H9 (cell line): ENCODE measurements at regions not wholly inside any gene's neighbourhood (a gene's known extent, or its start where the extent isn't known, plus 50 kb on each side); places are given as distances from the start of the nearest gene placed in this dataset.

Experiments used
- DNase-seq: peaks from one replicate; pipeline ENCODE4 v3.0.0-alpha.2; 2017
- H2AFZ ChIP-seq: one replicate; pipeline ENCODE4 v1.6.1; 2013; ENCODE audit warnings: mild to moderate bottlenecking, low read length, control low read depth, moderate library complexity
- H2AK5ac ChIP-seq: 2 replicates; pipeline ENCODE4 v1.6.1; 2013; ENCODE audit warnings: low read length, control low read depth, mixed read lengths; ENCODE audit not compliant: insufficient read length
- H2BK120ac ChIP-seq: one replicate; pipeline ENCODE4 v1.6.1; 2013; ENCODE audit warnings: low read depth, mild to moderate bottlenecking, low read length, control low read depth, inconsistent platforms; ENCODE audit not compliant: poor library complexity, severe bottlenecking
- H2BK12ac ChIP-seq: 2 replicates; pipeline ENCODE4 v1.6.1; 2013; ENCODE audit warnings: low read length, control low read depth, mixed read lengths, low read depth; ENCODE audit not compliant: insufficient read length
- H2BK15ac ChIP-seq: 2 replicates; pipeline ENCODE4 v1.6.1; 2013; ENCODE audit warnings: low read depth, low read length, control low read depth
- H2BK20ac ChIP-seq: one replicate; pipeline ENCODE4 v1.6.1; 2013; ENCODE audit warnings: low read depth, mild to moderate bottlenecking, low read length, control low read depth, inconsistent platforms; ENCODE audit not compliant: poor library complexity, severe bottlenecking
- H2BK5ac ChIP-seq: 2 replicates; pipeline ENCODE4 v1.6.1; 2013; ENCODE audit warnings: low read length, control low read depth, mixed read lengths; ENCODE audit not compliant: insufficient read length
- H3K14ac ChIP-seq: 2 replicates; pipeline ENCODE4 v1.6.1; 2013; ENCODE audit warnings: low read length, control low read depth; ENCODE audit not compliant: insufficient read depth
- H3K18ac ChIP-seq: 2 replicates; pipeline ENCODE4 v1.6.1; 2013; ENCODE audit warnings: low read depth, mild to moderate bottlenecking, mixed read lengths, low read length, control low read depth; ENCODE audit not compliant: insufficient read length
- H3K23ac ChIP-seq: 2 replicates; pipeline ENCODE4 v1.6.1; 2013; ENCODE audit warnings: low read length, control low read depth, mixed read lengths, low read depth; ENCODE audit not compliant: insufficient read length
- H3K23me2 ChIP-seq: 2 replicates; pipeline ENCODE4 v1.6.1; 2013; ENCODE audit warnings: low read depth, mild to moderate bottlenecking, mixed read lengths, low read length, control low read depth; ENCODE audit not compliant: insufficient read length, poor library complexity, severe bottlenecking
- H3K27ac ChIP-seq: 2 replicates; pipeline ENCODE4 v1.5.1; 2013; ENCODE audit warnings: low read length, control low read depth, mixed read lengths, low read depth; ENCODE audit not compliant: insufficient read length
- H3K27me3 ChIP-seq: 2 replicates; pipeline ENCODE4 v1.6.1; 2013; ENCODE audit warnings: low read length, control low read depth, inconsistent platforms; ENCODE audit not compliant: insufficient read depth
- H3K4ac ChIP-seq: 2 replicates; pipeline ENCODE4 v1.6.1; 2013; ENCODE audit warnings: low read depth, mild to moderate bottlenecking, control low read depth, inconsistent platforms, low read length, moderate library complexity
- H3K4me1 ChIP-seq: 2 replicates; pipeline ENCODE4 v1.6.1; 2013; ENCODE audit warnings: low read length, control low read depth, inconsistent platforms; ENCODE audit not compliant: insufficient read depth
- H3K4me2 ChIP-seq: 2 replicates; pipeline ENCODE4 v1.6.1; 2013; ENCODE audit warnings: low read length, control low read depth, mixed read lengths; ENCODE audit not compliant: insufficient read length, insufficient read depth
- H3K56ac ChIP-seq: 2 replicates; pipeline ENCODE4 v1.6.1; 2013; ENCODE audit warnings: low read depth, mild to moderate bottlenecking, mixed read lengths, low read length, control low read depth; ENCODE audit not compliant: insufficient read length
- H3K79me1 ChIP-seq: 2 replicates; pipeline ENCODE4 v1.6.1; 2013; ENCODE audit warnings: low read depth, mild to moderate bottlenecking, moderate library complexity, low read length, control low read depth, inconsistent platforms; ENCODE audit not compliant: insufficient read depth, poor library complexity, severe bottlenecking
- H3K79me2 ChIP-seq: 2 replicates; pipeline ENCODE4 v1.6.1; 2013; ENCODE audit warnings: low read length, control low read depth, inconsistent platforms; ENCODE audit not compliant: insufficient read depth
- H3K9ac ChIP-seq: 2 replicates; pipeline ENCODE4 v1.6.1; 2013; ENCODE audit warnings: low read length, control low read depth, mixed read lengths; ENCODE audit not compliant: insufficient read length; ENCODE audit errors: extremely low read depth
- H3K9me3 ChIP-seq: one replicate; pipeline ENCODE4 v1.6.1; 2013; ENCODE audit warnings: low read depth, low read length, inconsistent platforms; ENCODE audit not compliant: control insufficient read depth
- H3T11ph ChIP-seq: one replicate; pipeline ENCODE4 v1.6.1; 2013; ENCODE audit warnings: mild to moderate bottlenecking, low read length, control low read depth, inconsistent platforms
- H4K20me1 ChIP-seq: one replicate; pipeline ENCODE4 v1.6.1; 2013; ENCODE audit not compliant: control insufficient read depth, insufficient read length, insufficient read depth
- H4K5ac ChIP-seq: 2 replicates; pipeline ENCODE4 v1.6.1; 2013; ENCODE audit warnings: low read depth, mild to moderate bottlenecking, mixed read lengths, low read length, control low read depth; ENCODE audit not compliant: insufficient read length
- H4K8ac ChIP-seq: replicated peaks from 2 replicates; pipeline ENCODE4 v1.6.1; 2013; ENCODE audit warnings: low read length, control low read depth, mixed read lengths, low read depth; ENCODE audit not compliant: insufficient read length
- H4K91ac ChIP-seq: 2 replicates; pipeline ENCODE4 v1.6.1; 2013; ENCODE audit warnings: low read depth, mild to moderate bottlenecking, moderate library complexity, mixed read lengths, low read length, control low read depth; ENCODE audit not compliant: insufficient read length
- H3K27ac Mint-ChIP-seq, 3 experiments: 2 replicates in 2 of 3; 3 replicates in 1 of 3; pipeline ENCODE4 v1.8.0; 2020 to 2021; ENCODE audit warnings: mixed read lengths in 3 of 3, mild to moderate bottlenecking in 1 of 3, moderate library complexity in 1 of 3
- H3K27me3 Mint-ChIP-seq: 2 replicates; pipeline ENCODE4 v1.8.0; 2021; ENCODE audit warnings: low read depth, mild to moderate bottlenecking, moderate library complexity, mixed read lengths
- H3K36me3 Mint-ChIP-seq, 3 experiments: 2 replicates in 2 of 3; 3 replicates in 1 of 3; pipeline ENCODE4 v1.8.0; 2020 to 2021; ENCODE audit warnings: low read depth in 3 of 3, mixed read lengths in 3 of 3; ENCODE audit not compliant: insufficient read depth in 1 of 3
- H3K4me1 Mint-ChIP-seq, 2 experiments: 2 replicates each; pipeline ENCODE4 v1.8.0; 2020; ENCODE audit warnings: mixed read lengths in 2 of 2
- H3K4me3 Mint-ChIP-seq, 2 experiments: 2 replicates in 1 of 2; 3 replicates in 1 of 2; pipeline ENCODE4 v1.8.0; 2020 to 2021; ENCODE audit warnings: mild to moderate bottlenecking in 2 of 2, mixed read lengths in 2 of 2, moderate library complexity in 1 of 2
- H3K9me3 Mint-ChIP-seq, 2 experiments: 2 replicates in 1 of 2; 3 replicates in 1 of 2; pipeline ENCODE4 v1.8.0; 2020; ENCODE audit warnings: mild to moderate bottlenecking in 2 of 2, mixed read lengths in 2 of 2, moderate library complexity in 1 of 2
- whole genome bisulfite sequencing: extraction: QIAGEN DNeasy Blood & Tissue Kit; methylation state at CpG from one replicate; pipeline ENCODE4 v1.1.7; 2013; ENCODE audit warnings: missing lambda C conversion rate, low lambda C conversion rate, mixed read lengths; ENCODE audit not compliant: insufficient read length; ENCODE audit errors: extremely low coverage; 5-methylcytosine and 5-hydroxymethylcytosine counted together
- TF ChIP-seq, protein P1 (sequence below): fragments of 200-600 bp; sonication (generic); conservative IDR thresholded peaks from 3 replicates; pipeline ENCODE4 v1.8.0; 2021; ENCODE audit warnings: antibody characterized with exemption, mild to moderate bottlenecking

DNA sequence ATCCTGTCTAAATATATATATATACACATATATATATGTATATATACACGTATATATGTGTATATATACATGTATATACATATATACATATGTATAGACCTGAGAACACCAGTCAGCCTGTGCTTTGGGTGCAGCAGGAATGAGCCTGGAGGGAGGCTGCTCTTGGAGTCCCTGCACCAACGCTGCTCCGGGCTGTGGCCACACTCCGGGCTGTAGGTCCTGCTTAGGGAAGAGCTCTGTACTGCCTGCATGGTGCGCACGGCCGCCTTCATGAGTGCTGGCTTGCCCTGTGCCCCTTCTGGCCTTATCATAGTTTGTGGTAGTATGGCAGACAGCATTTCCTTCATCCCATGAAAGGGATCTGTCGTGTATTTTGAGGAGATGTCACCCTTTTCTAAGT, 360.9 kb downstream of the TDRD15 start:
- H3K9me3 ChIP-seq: no peaks in the 10 kb centered on the region

More for the DNA sequence above, 360.9 kb downstream of the TDRD15 start:
- H3K27me3 Mint-ChIP-seq: no peaks in the 10 kb centered on the region
- 0 out of 7 replicates have a peak, but pooled peaks cover 0 to 3% (median 0%) of the 10 kb centered on the region in 3 experiments for H3K36me3 Mint-ChIP-seq
- no peak overlapping the region for H2BK120ac ChIP-seq
- no peaks in the 10 kb centered on the region for H4K20me1 ChIP-seq
- no peak overlapping the region for H2BK12ac ChIP-seq
- H3K27ac ChIP-seq: no peak overlapping the region
- no peaks in the 10 kb centered on the region for H3K27me3 ChIP-seq
- no peaks in the 10 kb centered on the region for H3K23me2 ChIP-seq
- H4K91ac ChIP-seq: no peak overlapping the region
- no peak overlapping the region for H2BK5ac ChIP-seq
- H3K14ac ChIP-seq: no peak overlapping the region
- H4K5ac ChIP-seq: no peak overlapping the region
- H2AFZ ChIP-seq: no peak overlapping the region
- no peak for DNase-seq
- H3K4me1 Mint-ChIP-seq: no peaks in the 10 kb centered on the region
- H3K56ac ChIP-seq: no peak overlapping the region
- no peak overlapping the region for H3K23ac ChIP-seq
- H3K4me2 ChIP-seq: no peak overlapping the region
- no peak overlapping the region for H2BK20ac ChIP-seq
- no peak overlapping the region for H3K27ac Mint-ChIP-seq
- TF ChIP-seq, protein P1, sequence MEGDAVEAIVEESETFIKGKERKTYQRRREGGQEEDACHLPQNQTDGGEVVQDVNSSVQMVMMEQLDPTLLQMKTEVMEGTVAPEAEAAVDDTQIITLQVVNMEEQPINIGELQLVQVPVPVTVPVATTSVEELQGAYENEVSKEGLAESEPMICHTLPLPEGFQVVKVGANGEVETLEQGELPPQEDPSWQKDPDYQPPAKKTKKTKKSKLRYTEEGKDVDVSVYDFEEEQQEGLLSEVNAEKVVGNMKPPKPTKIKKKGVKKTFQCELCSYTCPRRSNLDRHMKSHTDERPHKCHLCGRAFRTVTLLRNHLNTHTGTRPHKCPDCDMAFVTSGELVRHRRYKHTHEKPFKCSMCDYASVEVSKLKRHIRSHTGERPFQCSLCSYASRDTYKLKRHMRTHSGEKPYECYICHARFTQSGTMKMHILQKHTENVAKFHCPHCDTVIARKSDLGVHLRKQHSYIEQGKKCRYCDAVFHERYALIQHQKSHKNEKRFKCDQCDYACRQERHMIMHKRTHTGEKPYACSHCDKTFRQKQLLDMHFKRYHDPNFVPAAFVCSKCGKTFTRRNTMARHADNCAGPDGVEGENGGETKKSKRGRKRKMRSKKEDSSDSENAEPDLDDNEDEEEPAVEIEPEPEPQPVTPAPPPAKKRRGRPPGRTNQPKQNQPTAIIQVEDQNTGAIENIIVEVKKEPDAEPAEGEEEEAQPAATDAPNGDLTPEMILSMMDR: no peak
- H3K79me1 ChIP-seq: no peaks in the 10 kb centered on the region
- no peaks in the 10 kb centered on the region for H3K4me1 ChIP-seq
- H3K79me2 ChIP-seq: no peaks in the 10 kb centered on the region
- H3K4ac ChIP-seq: no peak overlapping the region
- H3K9me3 Mint-ChIP-seq: peaks cover 0 to 10% of the 10 kb centered on the region in 2 experiments; a peak in 4 of 5 replicates
- H3K4me3 Mint-ChIP-seq: no peak overlapping the region
- no peak overlapping the region for H2AK5ac ChIP-seq
- H3T11ph ChIP-seq: no peak overlapping the region
- H3K18ac ChIP-seq: no peak overlapping the region
- WGBS: no CpG with 5 or more reads among the region's 8 CpGs
- H2BK15ac ChIP-seq: no peak overlapping the region
- H3K9ac ChIP-seq: no peak overlapping the region
- H4K8ac ChIP-seq: no peak overlapping the region
